HPDE6-E6E7 (cell line): ENCODE measurements at regions not wholly inside any gene's neighbourhood (a gene's known extent, or its start where the extent isn't known, plus 50 kb on each side); places are given as distances from the start of the nearest gene placed in this dataset.

Experiments
- DNase-seq: peaks from one replicate; pipeline ENCODE4 v3.0.0; 2011; ENCODE audit warnings: missing footprints; ENCODE audit errors: extremely low spot score

GRCh38 chr18:37624318-37624717, 58.7 kb upstream of the CELF4 start:
- no peak for DNase-seq

GRCh38 chr18:37619964-37620363, 54.4 kb upstream of the CELF4 start:
- no peak for DNase-seq

GRCh38 chr18:37617623-37618022, 52.0 kb upstream of the CELF4 start:
- DNase-seq = no peak
